IPS DF 19.7 (cell line): ENCODE measurements at regions not wholly inside any gene's neighbourhood (a gene's known extent, or its start where the extent isn't known, plus 50 kb on each side); places are given as distances from the start of the nearest gene placed in this dataset.

Source experiments
- DNase-seq: peaks from one replicate; pipeline ENCODE4 v3.0.0-alpha.2; 2013; ENCODE audit warnings: low read depth, low spot score

- DNase-seq, result no peak
These were observed 481.9 kb upstream of the SETBP1 start for GRCh38 chr18:44198612-44199284.

- DNase-seq, result no peak
These were observed 467.4 kb upstream of the SETBP1 start for GRCh38 chr18:44213293-44213692.

- DNase-seq, result no peak
These were observed 466.3 kb upstream of the SETBP1 start for GRCh38 chr18:44214396-44214795.

- DNase-seq, result no peak
These were observed 464.5 kb upstream of the SETBP1 start for GRCh38 chr18:44216169-44216568.

GRCh38 chr18:44227501-44227900 is 453.2 kb upstream of the SETBP1 start:
- DNase-seq, result no peak

GRCh38 chr18:44229693-44230108 is 451.0 kb upstream of the SETBP1 start:
- no peak for DNase-seq

GRCh38 chr18:44231936-44232335 is 448.8 kb upstream of the SETBP1 start:
- no peak for DNase-seq

- no peak for DNase-seq
These were observed 448.2 kb upstream of the SETBP1 start for GRCh38 chr18:44232500-44232899.

GRCh38 chr18:44238454-44238853 is 442.2 kb upstream of the SETBP1 start:
- DNase-seq, result no peak

GRCh38 chr18:44238911-44239310 is 441.8 kb upstream of the SETBP1 start:
- no peak for DNase-seq

GRCh38 chr18:44241020-44241419 is 439.7 kb upstream of the SETBP1 start:
- no peak for DNase-seq

- no peak for DNase-seq
These were observed 435.7 kb upstream of the SETBP1 start for GRCh38 chr18:44245019-44245418.

GRCh38 chr18:44246001-44246400 is 434.7 kb upstream of the SETBP1 start:
- no peak for DNase-seq

GRCh38 chr18:44258086-44258485 is 422.6 kb upstream of the SETBP1 start:
- DNase-seq, result no peak

GRCh38 chr18:44258576-44258975 is 422.1 kb upstream of the SETBP1 start:
- DNase-seq, result no peak

GRCh38 chr18:44259610-44260009 is 421.1 kb upstream of the SETBP1 start:
- no peak for DNase-seq

- no peak for DNase-seq
These were observed 415.3 kb upstream of the SETBP1 start for GRCh38 chr18:44265437-44265836.

- no peak for DNase-seq
These were observed 407.4 kb upstream of the SETBP1 start for GRCh38 chr18:44273298-44273697.

- DNase-seq, result no peak
These were observed 400.2 kb upstream of the SETBP1 start for GRCh38 chr18:44280479-44280878.

GRCh38 chr18:44286049-44286448 is 394.6 kb upstream of the SETBP1 start:
- no peak for DNase-seq

- DNase-seq, result no peak
These were observed 390.2 kb upstream of the SETBP1 start for GRCh38 chr18:44290366-44290977.

GRCh38 chr18:44298566-44298965 is 382.1 kb upstream of the SETBP1 start:
- DNase-seq, result no peak

GRCh38 chr18:44309185-44309584 is 371.5 kb upstream of the SETBP1 start:
- DNase-seq, result no peak
